Omental fat pad (tissue), 3 donors: ENCODE measurements at regions not wholly inside any gene's neighbourhood (a gene's known extent, or its start where the extent isn't known, plus 50 kb on each side); places are given as distances from the start of the nearest gene placed in this dataset.

Source experiments
- ATAC-seq: fragments of 150-250 bp; one replicate; pipeline ENCODE4 v1.9.1; 2016; ENCODE audit warnings: mild to moderate bottlenecking, moderate library complexity; ENCODE audit not compliant: low FRiP score
- DNase-seq: peaks from one replicate; pipeline ENCODE4 v3.0.0-alpha.2; 2019; ENCODE audit warnings: low spot score
- CTCF ChIP-seq, 3 donors: fragments of 450-650 bp; IDR thresholded peaks; one replicate each; pipeline ENCODE4 v1.5.1; 2016 to 2017; ENCODE audit warnings: antibody characterized with exemption in 3 of 3, mild to moderate bottlenecking in 3 of 3, moderate library complexity in 2 of 3

- no peak for ATAC-seq
- no peak for DNase-seq
- no peak for TF ChIP-seq CTCF (IDR thresholded peaks at IDR 0.05)
Measured at GRCh38 chr5:66247176-66247960, 103.3 kb downstream of the SREK1 start.

GRCh38 chr5:66248874-66249273 is 104.8 kb downstream of the SREK1 start:
- no peak for ATAC-seq
- no peak for TF ChIP-seq CTCF (IDR thresholded peaks at IDR 0.05)
- no peak for DNase-seq

- no peak for ATAC-seq
- no peak for TF ChIP-seq CTCF (IDR thresholded peaks at IDR 0.05)
- no peak for DNase-seq
Measured at GRCh38 chr5:66249920-66250319, 105.8 kb downstream of the SREK1 start.

GRCh38 chr5:66252849-66253248 is 108.7 kb downstream of the SREK1 start:
- DNase-seq (no peak), ATAC-seq (no peak)
- TF ChIP-seq CTCF (IDR thresholded peaks at IDR 0.05) = no peak

GRCh38 chr5:66255714-66256113 is 111.6 kb downstream of the SREK1 start:
- DNase-seq = no peak
- no peak for ATAC-seq
- TF ChIP-seq CTCF (IDR thresholded peaks at IDR 0.05) = no peak

GRCh38 chr5:66273121-66273520 is 129.0 kb downstream of the SREK1 start:
- DNase-seq (no peak), ATAC-seq (no peak)
- TF ChIP-seq CTCF (IDR thresholded peaks at IDR 0.05) = no peak

GRCh38 chr5:66276986-66277385 is 132.9 kb downstream of the SREK1 start:
- DNase-seq = no peak
- no peak for TF ChIP-seq CTCF (IDR thresholded peaks at IDR 0.05)
- no peak for ATAC-seq
